ENCODE measurements at regions not wholly inside any gene's neighbourhood (a gene's known extent, or its start where the extent isn't known, plus 50 kb on each side); places are given as distances from the start of the nearest gene placed in this dataset.

DNA sequence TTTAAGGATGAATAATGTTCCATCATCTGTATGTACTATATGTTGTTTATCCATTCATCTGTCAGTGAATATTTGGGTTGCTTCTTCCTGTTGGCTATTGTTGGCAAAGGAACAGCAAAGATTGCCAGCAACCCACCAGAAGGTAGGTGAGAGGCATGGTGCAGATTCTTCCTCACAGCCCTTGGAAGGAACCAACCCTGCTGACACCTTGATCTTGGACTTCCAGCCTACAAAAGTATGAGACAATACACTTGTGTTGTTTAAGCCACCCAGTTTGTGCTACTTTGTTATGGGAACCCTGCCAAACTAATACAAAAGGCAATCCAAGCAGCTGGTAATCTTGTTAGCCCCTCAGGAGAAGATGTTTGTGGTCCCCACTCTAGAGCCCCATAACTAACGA, 122.0 kb downstream of the CARTPT start:
- no peak overlapping the region for H3K4me3 ChIP-seq (ENCODE audit: low read depth, low read length)
- TF ChIP-seq, protein P1, sequence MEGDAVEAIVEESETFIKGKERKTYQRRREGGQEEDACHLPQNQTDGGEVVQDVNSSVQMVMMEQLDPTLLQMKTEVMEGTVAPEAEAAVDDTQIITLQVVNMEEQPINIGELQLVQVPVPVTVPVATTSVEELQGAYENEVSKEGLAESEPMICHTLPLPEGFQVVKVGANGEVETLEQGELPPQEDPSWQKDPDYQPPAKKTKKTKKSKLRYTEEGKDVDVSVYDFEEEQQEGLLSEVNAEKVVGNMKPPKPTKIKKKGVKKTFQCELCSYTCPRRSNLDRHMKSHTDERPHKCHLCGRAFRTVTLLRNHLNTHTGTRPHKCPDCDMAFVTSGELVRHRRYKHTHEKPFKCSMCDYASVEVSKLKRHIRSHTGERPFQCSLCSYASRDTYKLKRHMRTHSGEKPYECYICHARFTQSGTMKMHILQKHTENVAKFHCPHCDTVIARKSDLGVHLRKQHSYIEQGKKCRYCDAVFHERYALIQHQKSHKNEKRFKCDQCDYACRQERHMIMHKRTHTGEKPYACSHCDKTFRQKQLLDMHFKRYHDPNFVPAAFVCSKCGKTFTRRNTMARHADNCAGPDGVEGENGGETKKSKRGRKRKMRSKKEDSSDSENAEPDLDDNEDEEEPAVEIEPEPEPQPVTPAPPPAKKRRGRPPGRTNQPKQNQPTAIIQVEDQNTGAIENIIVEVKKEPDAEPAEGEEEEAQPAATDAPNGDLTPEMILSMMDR (IDR thresholded peaks at IDR 0.05; ENCODE audit: borderline replicate concordance, insufficient read depth, low read depth, low read length): no peak

DNA sequence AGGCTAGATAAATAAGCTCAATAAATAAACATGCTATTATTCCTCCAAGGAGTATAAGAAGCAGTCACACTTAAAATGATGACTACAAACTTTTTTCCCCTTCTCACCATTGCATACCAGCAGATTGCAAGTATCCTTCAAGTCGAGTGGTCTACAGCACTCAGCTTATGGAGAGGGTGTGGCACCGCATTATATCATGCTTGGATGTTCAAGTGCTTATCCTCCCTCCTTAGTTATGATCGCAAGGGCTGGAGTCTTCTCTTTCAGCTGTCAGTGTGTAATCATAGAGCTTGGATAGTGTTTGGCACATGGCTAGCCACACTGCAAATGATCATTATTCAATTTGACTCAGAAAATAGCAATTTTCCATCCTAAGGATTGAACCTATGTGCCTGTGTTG, 124.0 kb downstream of the CARTPT start:
- TF ChIP-seq, protein P1 (IDR thresholded peaks at IDR 0.05; ENCODE audit: borderline replicate concordance, insufficient read depth, low read depth, low read length): no peak
- H3K4me3 ChIP-seq (ENCODE audit: low read depth, low read length): no peak overlapping the region

DNA sequence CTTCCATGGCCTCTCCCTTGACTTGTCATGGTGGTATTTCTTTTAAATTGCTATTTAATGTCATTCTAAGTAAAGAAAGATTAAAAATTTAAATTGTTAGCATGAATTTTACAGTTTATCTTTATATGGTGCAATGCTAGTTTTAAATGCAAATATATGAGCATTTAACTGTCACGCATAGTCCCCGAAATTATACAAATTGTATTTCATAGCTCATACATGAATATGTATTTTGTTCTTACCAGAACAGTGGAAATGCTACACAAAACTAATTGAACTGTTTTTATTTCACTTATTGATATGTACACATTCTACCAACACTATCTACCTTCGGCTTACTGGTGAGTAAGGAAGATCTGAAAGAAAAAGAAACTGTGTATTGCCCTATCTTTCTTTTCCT, 125.8 kb downstream of the CARTPT start:
- no peak overlapping the region for H3K4me3 ChIP-seq (ENCODE audit: low read depth, low read length)
- TF ChIP-seq, protein P1 (IDR thresholded peaks at IDR 0.05; ENCODE audit: borderline replicate concordance, insufficient read depth, low read depth, low read length): no peak

DNA sequence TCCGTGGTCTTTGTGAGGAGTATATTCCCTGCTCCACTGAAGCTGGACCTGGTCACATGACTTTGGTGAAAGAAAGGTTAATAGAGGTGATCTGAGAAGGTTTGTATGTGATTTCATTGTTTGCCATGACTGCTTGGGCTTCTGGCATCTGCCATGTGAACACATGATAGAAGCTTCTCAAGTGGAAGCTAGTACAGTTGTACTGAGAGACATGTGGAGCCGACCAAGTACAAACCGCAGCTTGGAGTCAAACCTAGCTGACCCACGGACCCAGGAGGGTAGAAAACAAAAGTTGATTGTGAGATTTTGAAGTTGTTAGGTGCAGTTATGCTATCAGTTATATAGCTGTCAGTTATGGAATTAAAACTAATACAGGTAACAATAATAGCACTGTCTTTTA, 140.4 kb downstream of the CARTPT start:
- no peak overlapping the region for H3K4me3 ChIP-seq (ENCODE audit: low read depth, low read length)
- TF ChIP-seq, protein P1 (IDR thresholded peaks at IDR 0.05; ENCODE audit: borderline replicate concordance, insufficient read depth, low read depth, low read length): no peak

DNA sequence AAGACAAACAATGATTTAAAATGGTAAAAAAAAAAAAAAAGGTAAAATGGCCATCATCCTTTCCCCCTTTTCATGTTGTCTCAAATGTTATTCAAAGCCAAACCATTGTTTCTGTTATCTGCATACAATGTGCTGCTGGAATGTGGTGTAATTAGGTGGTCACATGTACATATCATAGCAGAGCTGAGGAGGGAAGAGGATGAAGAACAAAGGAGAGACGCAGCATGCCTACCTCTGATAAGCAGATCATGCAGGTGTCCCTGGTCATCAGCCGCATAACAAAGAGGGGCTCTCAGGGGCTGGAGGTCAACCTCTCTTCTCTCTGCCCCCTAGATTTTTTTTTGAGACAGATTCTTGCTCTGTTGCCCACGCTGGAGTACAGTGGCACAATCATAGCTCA, 141.0 kb downstream of the CARTPT start:
- H3K4me3 ChIP-seq (ENCODE audit: low read depth, low read length): no peak overlapping the region
- TF ChIP-seq, protein P1 (IDR thresholded peaks at IDR 0.05; ENCODE audit: borderline replicate concordance, insufficient read depth, low read depth, low read length): no peak

DNA sequence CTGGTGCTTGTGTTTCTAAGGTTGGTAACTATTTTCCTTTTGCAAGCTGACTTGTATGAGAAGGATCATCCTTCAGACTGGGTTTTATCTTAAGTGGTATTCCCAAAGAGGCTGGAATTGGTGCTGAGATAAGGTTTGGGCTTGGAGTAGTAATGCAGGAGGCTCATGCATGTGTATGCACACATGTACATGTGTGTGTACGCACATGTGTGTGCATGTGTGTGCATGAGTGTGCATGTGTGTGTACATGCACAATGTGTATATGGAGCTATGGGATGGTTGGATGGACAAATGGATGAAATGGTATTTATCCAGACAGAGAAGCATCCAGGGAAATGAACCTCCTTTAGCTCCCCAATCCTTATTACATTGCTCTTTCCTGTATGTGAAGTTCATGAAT, 142.6 kb downstream of the CARTPT start:
- TF ChIP-seq, protein P1 (IDR thresholded peaks at IDR 0.05; ENCODE audit: borderline replicate concordance, insufficient read depth, low read depth, low read length): no peak
- no peak overlapping the region for H3K4me3 ChIP-seq (ENCODE audit: low read depth, low read length)

DNA sequence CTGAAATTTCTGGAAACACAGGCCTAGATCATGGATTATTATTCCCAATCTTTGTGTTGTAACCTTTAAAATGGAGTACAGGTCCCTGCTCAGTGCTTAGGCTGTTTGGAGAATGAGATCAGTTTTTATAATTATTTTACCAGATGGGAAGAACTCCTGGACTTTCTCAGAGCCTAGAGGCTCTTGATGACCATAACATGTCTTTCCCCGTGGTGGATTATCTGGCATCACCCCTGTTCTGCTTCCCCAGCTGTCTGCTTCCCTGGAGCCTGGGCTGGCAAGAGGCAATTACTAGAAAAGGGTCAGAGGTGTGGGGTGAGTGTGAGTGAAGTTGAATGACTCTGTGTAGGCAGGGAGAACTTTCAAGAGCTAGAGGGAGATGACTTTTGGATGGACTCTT, 143.0 kb downstream of the CARTPT start:
- no peak overlapping the region for H3K4me3 ChIP-seq (ENCODE audit: low read depth, low read length)
- TF ChIP-seq, protein P1 (IDR thresholded peaks at IDR 0.05; ENCODE audit: borderline replicate concordance, insufficient read depth, low read depth, low read length): no peak
